ENCODE measurements at regions not wholly inside any gene's neighbourhood (a gene's known extent, or its start where the extent isn't known, plus 50 kb on each side); places are given as distances from the start of the nearest gene placed in this dataset.

DNA sequence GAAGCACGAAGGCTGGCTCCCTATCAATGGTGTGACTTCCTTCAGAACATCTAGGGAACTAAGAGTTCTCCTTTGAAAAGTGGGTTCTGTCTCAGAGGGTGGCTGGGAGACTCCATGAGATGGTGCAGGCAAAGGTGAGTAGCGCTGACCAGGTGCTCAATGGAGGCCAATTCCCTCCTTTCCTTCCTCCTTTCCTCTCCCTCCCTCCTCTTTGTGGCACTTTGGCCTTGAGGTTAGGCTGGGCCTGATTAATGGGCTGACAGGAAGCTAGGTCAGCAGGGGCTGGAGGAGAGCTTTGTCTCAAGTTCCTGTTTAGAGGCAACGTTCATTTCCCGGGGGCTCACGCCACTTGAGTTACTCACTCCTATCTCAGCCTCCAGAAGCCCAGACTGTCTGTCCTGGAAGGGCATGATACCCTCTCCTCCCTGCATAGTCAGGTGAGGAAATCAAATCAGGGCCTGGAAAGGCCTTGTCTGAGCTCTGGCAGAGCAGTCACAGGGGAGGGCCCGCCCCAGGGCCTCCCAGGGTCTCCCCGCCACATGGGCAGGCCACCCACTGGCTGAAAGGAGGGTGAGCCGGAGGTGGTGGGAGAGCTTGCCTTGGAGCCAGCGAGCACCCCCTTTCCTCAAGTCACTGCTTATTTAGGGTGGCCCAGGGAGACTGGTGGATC lies 58.4 kb upstream of the SSBP3 start (continued):
- TF ChIP-seq, protein P1, sequence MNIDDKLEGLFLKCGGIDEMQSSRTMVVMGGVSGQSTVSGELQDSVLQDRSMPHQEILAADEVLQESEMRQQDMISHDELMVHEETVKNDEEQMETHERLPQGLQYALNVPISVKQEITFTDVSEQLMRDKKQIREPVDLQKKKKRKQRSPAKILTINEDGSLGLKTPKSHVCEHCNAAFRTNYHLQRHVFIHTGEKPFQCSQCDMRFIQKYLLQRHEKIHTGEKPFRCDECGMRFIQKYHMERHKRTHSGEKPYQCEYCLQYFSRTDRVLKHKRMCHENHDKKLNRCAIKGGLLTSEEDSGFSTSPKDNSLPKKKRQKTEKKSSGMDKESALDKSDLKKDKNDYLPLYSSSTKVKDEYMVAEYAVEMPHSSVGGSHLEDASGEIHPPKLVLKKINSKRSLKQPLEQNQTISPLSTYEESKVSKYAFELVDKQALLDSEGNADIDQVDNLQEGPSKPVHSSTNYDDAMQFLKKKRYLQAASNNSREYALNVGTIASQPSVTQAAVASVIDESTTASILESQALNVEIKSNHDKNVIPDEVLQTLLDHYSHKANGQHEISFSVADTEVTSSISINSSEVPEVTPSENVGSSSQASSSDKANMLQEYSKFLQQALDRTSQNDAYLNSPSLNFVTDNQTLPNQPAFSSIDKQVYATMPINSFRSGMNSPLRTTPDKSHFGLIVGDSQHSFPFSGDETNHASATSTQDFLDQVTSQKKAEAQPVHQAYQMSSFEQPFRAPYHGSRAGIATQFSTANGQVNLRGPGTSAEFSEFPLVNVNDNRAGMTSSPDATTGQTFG (tag by site-specific recombination; IDR thresholded peaks at IDR 0.05; ENCODE audit: borderline replicate concordance) = no peak
- TF ChIP-seq BCL11B (tag by site-specific recombination; IDR thresholded peaks at IDR 0.05; ENCODE audit: low read depth) = no peak
- 0 out of 2 replicates have a peak, but pooled peaks have one; percentile 29 for TF ChIP-seq ZNF223 (tag by site-specific recombination; IDR thresholded peaks at IDR 0.05)
- TF ChIP-seq OVOL3 (tag by site-specific recombination; IDR thresholded peaks at IDR 0.05) = no peak
- peak; percentile 96 for TF ChIP-seq GLIS1 (tag by site-specific recombination; IDR thresholded peaks at IDR 0.05)
- no peak for TF ChIP-seq MYNN (tag by site-specific recombination; IDR thresholded peaks at IDR 0.05; ENCODE audit: borderline replicate concordance)

DNA sequence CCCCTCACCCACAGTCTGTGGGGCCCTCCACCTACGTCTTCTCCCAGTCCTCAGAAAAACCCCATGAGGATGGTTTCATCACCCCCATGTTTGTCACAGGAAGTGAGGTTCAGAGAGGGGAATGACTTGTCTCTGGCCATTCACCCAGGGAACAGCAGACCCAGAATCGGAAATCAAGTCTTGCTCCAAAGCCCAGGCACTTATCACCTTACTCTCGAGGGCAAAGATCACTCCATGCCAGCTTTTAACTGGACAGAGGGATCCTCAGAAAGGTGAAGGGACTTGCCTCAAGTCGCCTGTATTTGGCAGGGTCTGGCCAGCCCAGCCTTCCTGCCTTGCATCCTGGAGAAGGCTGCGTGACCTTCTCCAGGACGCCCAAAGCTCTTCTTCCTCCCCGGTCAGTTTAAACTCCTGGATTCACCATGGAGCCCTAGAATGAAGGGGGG lies 57.9 kb upstream of the SSBP3 start:
- CTCF ChIA-PET = no interaction called here
- H3K27ac ChIP-seq (ENCODE audit: extremely low read depth, low read depth, low read length) = no peak overlapping the region

DNA sequence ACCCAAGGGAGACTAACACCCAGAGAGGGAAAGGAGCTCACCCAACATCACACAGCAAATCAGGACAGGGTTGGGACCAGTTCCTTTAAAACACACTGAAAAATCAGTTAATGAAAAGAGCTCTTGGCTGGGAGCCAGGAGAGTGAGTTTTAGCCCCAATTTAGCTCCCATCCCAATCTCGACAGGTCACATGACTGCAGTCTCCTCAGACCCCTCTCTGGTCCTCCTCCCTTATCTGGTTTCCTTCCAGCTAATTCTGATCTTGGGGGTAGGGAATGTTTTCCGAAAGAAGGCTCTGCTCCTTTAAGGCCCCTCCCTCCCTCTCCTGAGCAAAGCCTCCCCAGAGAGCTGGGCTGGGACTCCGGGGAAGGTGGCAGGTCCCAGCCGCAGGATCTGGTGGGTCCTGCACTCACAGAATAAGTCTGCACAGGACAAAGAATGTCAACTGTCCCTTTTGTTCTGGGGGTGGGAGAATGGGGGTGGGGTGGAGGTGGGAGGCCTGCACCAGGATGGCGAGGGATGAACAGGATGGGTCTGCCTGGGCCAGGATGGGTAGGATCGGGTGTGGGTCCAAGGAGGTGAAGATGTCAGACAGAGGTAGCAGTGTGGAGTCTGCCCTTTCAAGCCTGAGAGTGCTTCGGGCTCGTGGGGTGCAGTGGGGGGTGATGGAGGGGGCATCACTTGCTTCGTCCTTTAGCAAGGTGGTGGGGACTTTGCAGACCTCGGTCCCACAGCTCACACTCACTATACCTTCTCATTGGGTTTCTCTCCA lies 57.3 kb upstream of the SSBP3 start:
- peaks cover 7% of the 10 kb centered on the region for H3K4me1 ChIP-seq (ENCODE audit: control insufficient read depth, insufficient read depth, low read length)
- CTCF ChIA-PET = no interaction called here
- TF ChIP-seq ZNF548 (tag by site-specific recombination; IDR thresholded peaks at IDR 0.05) = no peak
- TF ChIP-seq ZNF629 (tag by site-specific recombination; IDR thresholded peaks at IDR 0.05) = no peak
- no peak for TF ChIP-seq IKZF3 (tag by site-specific recombination; IDR thresholded peaks at IDR 0.05)
- TF ChIP-seq ZNF549 (tag by site-specific recombination; IDR thresholded peaks at IDR 0.05) = no peak
- TF ChIP-seq, protein P2, sequence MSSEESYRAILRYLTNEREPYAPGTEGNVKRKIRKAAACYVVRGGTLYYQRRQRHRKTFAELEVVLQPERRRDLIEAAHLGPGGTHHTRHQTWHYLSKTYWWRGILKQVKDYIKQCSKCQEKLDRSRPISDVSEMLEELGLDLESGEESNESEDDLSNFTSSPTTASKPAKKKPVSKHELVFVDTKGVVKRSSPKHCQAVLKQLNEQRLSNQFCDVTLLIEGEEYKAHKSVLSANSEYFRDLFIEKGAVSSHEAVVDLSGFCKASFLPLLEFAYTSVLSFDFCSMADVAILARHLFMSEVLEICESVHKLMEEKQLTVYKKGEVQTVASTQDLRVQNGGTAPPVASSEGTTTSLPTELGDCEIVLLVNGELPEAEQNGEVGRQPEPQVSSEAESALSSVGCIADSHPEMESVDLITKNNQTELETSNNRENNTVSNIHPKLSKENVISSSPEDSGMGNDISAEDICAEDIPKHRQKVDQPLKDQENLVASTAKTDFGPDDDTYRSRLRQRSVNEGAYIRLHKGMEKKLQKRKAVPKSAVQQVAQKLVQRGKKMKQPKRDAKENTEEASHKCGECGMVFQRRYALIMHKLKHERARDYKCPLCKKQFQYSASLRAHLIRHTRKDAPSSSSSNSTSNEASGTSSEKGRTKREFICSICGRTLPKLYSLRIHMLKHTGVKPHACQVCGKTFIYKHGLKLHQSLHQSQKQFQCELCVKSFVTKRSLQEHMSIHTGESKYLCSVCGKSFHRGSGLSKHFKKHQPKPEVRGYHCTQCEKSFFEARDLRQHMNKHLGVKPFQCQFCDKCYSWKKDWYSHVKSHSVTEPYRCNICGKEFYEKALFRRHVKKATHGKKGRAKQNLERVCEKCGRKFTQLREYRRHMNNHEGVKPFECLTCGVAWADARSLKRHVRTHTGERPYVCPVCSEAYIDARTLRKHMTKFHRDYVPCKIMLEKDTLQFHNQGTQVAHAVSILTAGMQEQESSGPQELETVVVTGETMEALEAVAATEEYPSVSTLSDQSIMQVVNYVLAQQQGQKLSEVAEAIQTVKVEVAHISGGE (tag by site-specific recombination; conservative IDR thresholded peaks at IDR 0.05; ENCODE audit: low read depth) = no peak
- TF ChIP-seq ZNF768 (tag by site-specific recombination; IDR thresholded peaks at IDR 0.05) = 0 out of 2 replicates have a peak, but pooled peaks have one; percentile 63
- no peak for TF ChIP-seq ZNF23 (tag by site-specific recombination; IDR thresholded peaks at IDR 0.05; ENCODE audit: borderline replicate concordance)
- TF ChIP-seq GLIS1 (tag by site-specific recombination; IDR thresholded peaks at IDR 0.05) = peak; percentile 32; the same call in 1 of the 2 replicates
- no peak for TF ChIP-seq ZBTB8A (tag by site-specific recombination; IDR thresholded peaks at IDR 0.05)
- no peak for TF ChIP-seq ZNF660 (tag by site-specific recombination; IDR thresholded peaks at IDR 0.05)
- TF ChIP-seq, protein P3, sequence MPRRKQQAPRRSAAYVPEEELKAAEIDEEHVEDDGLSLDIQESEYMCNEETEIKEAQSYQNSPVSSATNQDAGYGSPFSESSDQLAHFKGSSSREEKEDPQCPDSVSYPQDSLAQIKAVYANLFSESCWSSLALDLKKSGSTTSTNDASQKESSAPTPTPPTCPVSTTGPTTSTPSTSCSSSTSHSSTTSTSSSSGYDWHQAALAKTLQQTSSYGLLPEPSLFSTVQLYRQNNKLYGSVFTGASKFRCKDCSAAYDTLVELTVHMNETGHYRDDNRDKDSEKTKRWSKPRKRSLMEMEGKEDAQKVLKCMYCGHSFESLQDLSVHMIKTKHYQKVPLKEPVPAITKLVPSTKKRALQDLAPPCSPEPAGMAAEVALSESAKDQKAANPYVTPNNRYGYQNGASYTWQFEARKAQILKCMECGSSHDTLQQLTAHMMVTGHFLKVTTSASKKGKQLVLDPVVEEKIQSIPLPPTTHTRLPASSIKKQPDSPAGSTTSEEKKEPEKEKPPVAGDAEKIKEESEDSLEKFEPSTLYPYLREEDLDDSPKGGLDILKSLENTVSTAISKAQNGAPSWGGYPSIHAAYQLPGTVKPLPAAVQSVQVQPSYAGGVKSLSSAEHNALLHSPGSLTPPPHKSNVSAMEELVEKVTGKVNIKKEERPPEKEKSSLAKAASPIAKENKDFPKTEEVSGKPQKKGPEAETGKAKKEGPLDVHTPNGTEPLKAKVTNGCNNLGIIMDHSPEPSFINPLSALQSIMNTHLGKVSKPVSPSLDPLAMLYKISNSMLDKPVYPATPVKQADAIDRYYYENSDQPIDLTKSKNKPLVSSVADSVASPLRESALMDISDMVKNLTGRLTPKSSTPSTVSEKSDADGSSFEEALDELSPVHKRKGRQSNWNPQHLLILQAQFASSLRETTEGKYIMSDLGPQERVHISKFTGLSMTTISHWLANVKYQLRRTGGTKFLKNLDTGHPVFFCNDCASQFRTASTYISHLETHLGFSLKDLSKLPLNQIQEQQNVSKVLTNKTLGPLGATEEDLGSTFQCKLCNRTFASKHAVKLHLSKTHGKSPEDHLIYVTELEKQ (tag by site-specific recombination; IDR thresholded peaks at IDR 0.05; ENCODE audit: borderline replicate concordance) = no peak
- TF ChIP-seq PRDM1 (tag by site-specific recombination; IDR thresholded peaks at IDR 0.05) = no peak
- no peak for TF ChIP-seq ZNF133 (tag by site-specific recombination; IDR thresholded peaks at IDR 0.05)
- no peak for TF ChIP-seq ZNF416 (tag by site-specific recombination; IDR thresholded peaks at IDR 0.05)
- TF ChIP-seq GLIS2 (tag by site-specific recombination; IDR thresholded peaks at IDR 0.05) = 0 out of 2 replicates have a peak, but pooled peaks have one; percentile 29
- no peak for TF ChIP-seq SCRT1 (tag by site-specific recombination; IDR thresholded peaks at IDR 0.05; ENCODE audit: borderline replicate concordance)
- no peak for TF ChIP-seq ZFP37 (tag by site-specific recombination; IDR thresholded peaks at IDR 0.05)

More for the DNA sequence above, 57.9 kb upstream of the SSBP3 start:
- Histone ChIP-seq H3K36me3 (ENCODE audit: control insufficient read depth in 2 of 2, insufficient read depth in 1 of 2, low read length in 2 of 2) (no peaks in the 10 kb centered on the region), H3K9me3 (ENCODE audit: control insufficient read depth, insufficient read depth, low read depth, low read length) (no peaks in the 10 kb centered on the region), H3K4me3 (ENCODE audit: low read depth, low read length) (no peak overlapping the region), H3K4me1 (ENCODE audit: control insufficient read depth, insufficient read depth, low read length) (peaks cover 7% of the 10 kb centered on the region)
- POLR2A ChIA-PET = interaction anchor here (0.8 kb wide), 1 partner anchor 57 kb away, joined by 5 read pairs; the partner anchor contains the start of gene SSBP3
- TF ChIP-seq ZFHX2 (tag by site-specific recombination; conservative IDR thresholded peaks at IDR 0.05) (0 out of 2 replicates have a peak, but pooled peaks have one; percentile 28), IKZF3 (tag by site-specific recombination; IDR thresholded peaks at IDR 0.05) (no peak)

More for the DNA sequence above, 57.3 kb upstream of the SSBP3 start:
- Histone ChIP-seq H3K36me3 (ENCODE audit: control insufficient read depth in 2 of 2, insufficient read depth in 1 of 2, low read length in 2 of 2) (no peaks in the 10 kb centered on the region), H3K27ac (ENCODE audit: extremely low read depth, low read depth, low read length) (no peak overlapping the region), H3K4me3 (ENCODE audit: low read depth, low read length) (no peak overlapping the region), H3K9me3 (ENCODE audit: control insufficient read depth, insufficient read depth, low read depth, low read length) (no peaks in the 10 kb centered on the region)
- POLR2A ChIA-PET = interaction anchor here (0.6 kb wide), 1 partner anchor 8 kb away, joined by 3 read pairs; no protein-coding TSS in a partner anchor

Measured in HEK293 (cell line).